ENCODE measurements at regions not wholly inside any gene's neighbourhood (a gene's known extent, or its start where the extent isn't known, plus 50 kb on each side); places are given as distances from the start of the nearest gene placed in this dataset.

DNA sequence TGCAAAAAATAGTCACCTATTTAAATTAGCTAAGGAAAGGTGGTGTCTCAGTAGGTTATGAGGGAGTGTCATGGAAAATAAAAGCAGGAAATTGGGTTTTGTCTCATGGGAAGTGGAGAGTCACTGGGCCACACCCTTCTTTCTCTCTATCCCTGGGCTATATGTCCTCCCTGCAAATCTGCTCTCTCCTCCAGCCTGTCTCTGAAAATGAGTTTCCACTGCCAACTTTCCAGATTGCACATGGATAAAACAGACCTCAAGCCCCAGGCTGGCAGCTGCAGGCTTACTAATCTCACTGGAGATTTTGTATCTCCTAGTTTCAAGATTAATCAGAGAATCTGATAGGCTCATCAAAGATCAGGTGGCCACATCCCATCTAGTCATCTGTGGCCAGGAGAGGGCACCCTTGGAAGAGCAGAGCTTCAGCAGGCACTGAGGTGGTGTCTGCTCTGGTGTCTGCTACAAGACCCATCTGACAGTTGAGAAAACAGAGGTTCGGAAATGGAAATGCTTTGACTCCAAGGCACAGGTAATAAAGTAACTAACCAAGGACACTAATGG is 178.9 kb downstream of the MSX2 start:
- no peak overlapping the region for H3K27ac ChIP-seq (ENCODE audit: low read depth, low read length)
- no peaks in the 10 kb centered on the region for H3K36me3 ChIP-seq (ENCODE audit: control insufficient read depth, low read length)
- no peaks in the 10 kb centered on the region for H3F3A ChIP-seq (ENCODE audit: control insufficient read depth, insufficient read depth)
- no peaks in the 10 kb centered on the region for H3K27me3 ChIP-seq (ENCODE audit: control insufficient read depth, low read length)
- no peak overlapping the region for H3K4me2 ChIP-seq (ENCODE audit: low read length)
- H3K9me2 ChIP-seq (replicated peaks; ENCODE audit: control insufficient read depth, low read length): no peaks in the 10 kb centered on the region
- H3K79me2 ChIP-seq (ENCODE audit: control insufficient read depth, low read length): no peaks in the 10 kb centered on the region
- no peaks in the 10 kb centered on the region for H3K9me3 ChIP-seq (ENCODE audit: control insufficient read depth, insufficient read depth, low read length)
- no peaks in the 10 kb centered on the region for H4K20me1 ChIP-seq (ENCODE audit: control insufficient read depth, insufficient read depth, low read depth, low read length)
- no peaks in the 10 kb centered on the region for H3K4me1 ChIP-seq (ENCODE audit: control insufficient read depth, low read length)
- H3K4me3 ChIP-seq (ENCODE audit: low read length): no peak overlapping the region
- TF ChIP-seq, protein P1, sequence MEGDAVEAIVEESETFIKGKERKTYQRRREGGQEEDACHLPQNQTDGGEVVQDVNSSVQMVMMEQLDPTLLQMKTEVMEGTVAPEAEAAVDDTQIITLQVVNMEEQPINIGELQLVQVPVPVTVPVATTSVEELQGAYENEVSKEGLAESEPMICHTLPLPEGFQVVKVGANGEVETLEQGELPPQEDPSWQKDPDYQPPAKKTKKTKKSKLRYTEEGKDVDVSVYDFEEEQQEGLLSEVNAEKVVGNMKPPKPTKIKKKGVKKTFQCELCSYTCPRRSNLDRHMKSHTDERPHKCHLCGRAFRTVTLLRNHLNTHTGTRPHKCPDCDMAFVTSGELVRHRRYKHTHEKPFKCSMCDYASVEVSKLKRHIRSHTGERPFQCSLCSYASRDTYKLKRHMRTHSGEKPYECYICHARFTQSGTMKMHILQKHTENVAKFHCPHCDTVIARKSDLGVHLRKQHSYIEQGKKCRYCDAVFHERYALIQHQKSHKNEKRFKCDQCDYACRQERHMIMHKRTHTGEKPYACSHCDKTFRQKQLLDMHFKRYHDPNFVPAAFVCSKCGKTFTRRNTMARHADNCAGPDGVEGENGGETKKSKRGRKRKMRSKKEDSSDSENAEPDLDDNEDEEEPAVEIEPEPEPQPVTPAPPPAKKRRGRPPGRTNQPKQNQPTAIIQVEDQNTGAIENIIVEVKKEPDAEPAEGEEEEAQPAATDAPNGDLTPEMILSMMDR (IDR thresholded peaks at IDR 0.05; ENCODE audit: low read depth, low read length, poor library complexity, severe bottlenecking): no peak
- no peak for TF ChIP-seq EZH2phosphoT487 (IDR thresholded peaks at IDR 0.05; ENCODE audit: borderline replicate concordance, low read length)

DNA sequence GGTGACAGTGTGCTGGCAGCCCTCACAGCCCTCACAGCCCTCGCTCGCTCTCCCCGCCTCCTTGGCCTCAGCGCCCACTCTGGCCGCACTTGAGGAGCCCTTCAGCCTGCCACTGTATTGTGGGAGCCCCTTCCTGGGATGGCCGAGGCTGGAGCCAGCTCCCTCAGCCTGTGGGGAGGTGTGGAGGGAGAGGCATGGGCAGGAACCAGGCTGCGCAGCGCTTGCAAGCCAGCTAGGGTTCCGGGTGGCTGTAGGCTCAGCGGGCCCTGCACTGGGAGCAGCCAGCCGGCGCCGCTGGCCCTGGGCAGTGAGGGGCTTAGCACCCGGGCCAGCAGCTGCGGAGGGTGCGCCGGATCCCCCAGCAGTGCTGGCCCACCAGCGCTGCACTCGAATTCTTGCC is 177.0 kb downstream of the MSX2 start:
- H4K20me1 ChIP-seq (ENCODE audit: control insufficient read depth, insufficient read depth, low read depth, low read length): no peaks in the 10 kb centered on the region
- H3K9me2 ChIP-seq (replicated peaks; ENCODE audit: control insufficient read depth, low read length): no peaks in the 10 kb centered on the region
- TF ChIP-seq, protein P1 (IDR thresholded peaks at IDR 0.05; ENCODE audit: low read depth, low read length, poor library complexity, severe bottlenecking): no peak
- no peak for TF ChIP-seq EZH2phosphoT487 (IDR thresholded peaks at IDR 0.05; ENCODE audit: borderline replicate concordance, low read length)
- no peaks in the 10 kb centered on the region for H3K79me2 ChIP-seq (ENCODE audit: control insufficient read depth, low read length)
- no peaks in the 10 kb centered on the region for H3F3A ChIP-seq (ENCODE audit: control insufficient read depth, insufficient read depth)
- H3K27me3 ChIP-seq (ENCODE audit: control insufficient read depth, low read length): no peaks in the 10 kb centered on the region
- H3K36me3 ChIP-seq (ENCODE audit: control insufficient read depth, low read length): no peaks in the 10 kb centered on the region
- no peak overlapping the region for H3K4me2 ChIP-seq (ENCODE audit: low read length)
- no peak overlapping the region for H3K4me3 ChIP-seq (ENCODE audit: low read length)
- H3K9me3 ChIP-seq (ENCODE audit: control insufficient read depth, insufficient read depth, low read length): no peaks in the 10 kb centered on the region
- H3K27ac ChIP-seq (ENCODE audit: low read depth, low read length): no peak overlapping the region
- H3K4me1 ChIP-seq (ENCODE audit: control insufficient read depth, low read length): no peaks in the 10 kb centered on the region

DNA sequence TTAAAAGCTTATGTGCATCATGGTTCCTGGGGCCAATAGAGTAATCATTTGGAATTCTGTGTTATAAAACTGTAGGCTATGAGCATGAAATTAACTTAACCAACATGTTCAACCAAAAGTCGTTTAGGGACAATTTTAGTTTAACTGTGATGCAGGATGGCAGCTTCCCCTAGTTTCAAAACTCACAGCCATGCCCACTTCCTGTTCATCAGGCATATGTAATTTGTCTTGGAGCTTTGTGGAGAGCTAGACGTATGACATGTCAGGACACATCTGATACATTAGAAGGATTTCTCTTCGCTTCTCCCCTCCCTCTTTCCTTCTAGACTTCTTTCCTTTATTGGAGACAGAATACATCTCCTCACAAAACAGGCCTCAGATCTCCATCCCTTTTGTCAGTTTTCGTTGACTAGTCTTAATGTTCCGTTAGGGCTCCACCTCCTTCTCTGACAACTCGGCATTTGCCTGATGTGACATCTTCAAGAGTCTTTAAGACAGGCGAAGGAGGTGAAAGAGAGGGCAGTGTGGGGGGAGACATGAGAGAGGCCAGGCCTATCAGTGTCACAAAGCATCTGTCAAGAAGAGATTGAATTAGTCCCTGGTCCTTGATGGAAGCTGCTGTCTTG is 176.0 kb downstream of the MSX2 start:
- H3F3A ChIP-seq (ENCODE audit: control insufficient read depth, insufficient read depth): no peaks in the 10 kb centered on the region
- H3K4me3 ChIP-seq (ENCODE audit: low read length): no peak overlapping the region
- no peaks in the 10 kb centered on the region for H3K9me3 ChIP-seq (ENCODE audit: control insufficient read depth, insufficient read depth, low read length)
- no peaks in the 10 kb centered on the region for H3K79me2 ChIP-seq (ENCODE audit: control insufficient read depth, low read length)
- H3K4me2 ChIP-seq (ENCODE audit: low read length): no peak overlapping the region
- H3K27ac ChIP-seq (ENCODE audit: low read depth, low read length): no peak overlapping the region
- H3K4me1 ChIP-seq (ENCODE audit: control insufficient read depth, low read length): no peaks in the 10 kb centered on the region
- H3K36me3 ChIP-seq (ENCODE audit: control insufficient read depth, low read length): no peaks in the 10 kb centered on the region
- no peaks in the 10 kb centered on the region for H4K20me1 ChIP-seq (ENCODE audit: control insufficient read depth, insufficient read depth, low read depth, low read length)
- TF ChIP-seq, protein P1 (IDR thresholded peaks at IDR 0.05; ENCODE audit: low read depth, low read length, poor library complexity, severe bottlenecking): no peak
- no peak for TF ChIP-seq EZH2phosphoT487 (IDR thresholded peaks at IDR 0.05; ENCODE audit: borderline replicate concordance, low read length)
- no peaks in the 10 kb centered on the region for H3K9me2 ChIP-seq (replicated peaks; ENCODE audit: control insufficient read depth, low read length)
- H3K27me3 ChIP-seq (ENCODE audit: control insufficient read depth, low read length): no peaks in the 10 kb centered on the region

Measured in DOHH2 (cell line).